Keratinocyte (primary cell): ENCODE measurements at regions not wholly inside any gene's neighbourhood (a gene's known extent, or its start where the extent isn't known, plus 50 kb on each side); places are given as distances from the start of the nearest gene placed in this dataset.

ENCODE experiments used
- DNase-seq: peaks from one replicate; pipeline ENCODE4 v3.0.0-alpha.2; 2011; ENCODE audit warnings: low read depth, missing footprints, low spot score
- FAIRE-seq: peaks from 2 replicates; lab custom pipeline; 2011; peaks lifted over from hg19 to GRCh38; lab: Jason Lieb, UNC
- H2AFZ ChIP-seq: 2 replicates; pipeline ENCODE4 v1.6.0; 2012; ENCODE audit warnings: low read length, control low read depth, inconsistent platforms; ENCODE audit not compliant: control insufficient read depth
- H3K27ac ChIP-seq: 2 replicates; pipeline ENCODE4 v1.5.1; 2011; ENCODE audit warnings: low read length; ENCODE audit not compliant: control insufficient read depth, insufficient read depth
- H3K27me3 ChIP-seq: 3 replicates; pipeline ENCODE4 v1.6.0; 2011; ENCODE audit warnings: low read length; ENCODE audit not compliant: control insufficient read depth, insufficient read depth; ENCODE audit errors: extremely low read depth
- H3K36me3 ChIP-seq, 2 experiments: 2 replicates in 1 of 2; 3 replicates in 1 of 2; pipeline ENCODE4 v1.5.1; 2011; ENCODE audit warnings: low read length in 2 of 2, mild to moderate bottlenecking in 1 of 2; ENCODE audit not compliant: control insufficient read depth in 2 of 2, insufficient read depth in 2 of 2; ENCODE audit errors: extremely low read depth in 1 of 2
- H3K4me1 ChIP-seq: 3 replicates; pipeline ENCODE4 v1.5.1; 2011; ENCODE audit warnings: low read length; ENCODE audit not compliant: control insufficient read depth, insufficient read depth; ENCODE audit errors: extremely low read depth
- H3K4me2 ChIP-seq: 3 replicates; pipeline ENCODE4 v1.6.0; 2011; ENCODE audit warnings: low read depth, low read length; ENCODE audit not compliant: control insufficient read depth, insufficient read depth; ENCODE audit errors: extremely low read depth
- H3K4me3 ChIP-seq, 3 experiments: fragments of 200-600 bp in 1 of 3; sonication (generic) in 1 of 3; 2 replicates in 2 of 3; 3 replicates in 1 of 3; pipeline ENCODE4 v1.5.1; 2011 to 2016; ENCODE audit warnings: low read length in 3 of 3, mild to moderate bottlenecking in 3 of 3, control low read depth in 2 of 3, inconsistent platforms in 1 of 3, low read depth in 1 of 3, mixed read lengths in 1 of 3, mixed run types in 1 of 3, moderate library complexity in 1 of 3; ENCODE audit not compliant: control insufficient read depth in 2 of 3, insufficient read depth in 2 of 3; ENCODE audit errors: extremely low read depth in 1 of 3
- H3K79me2 ChIP-seq: 2 replicates; pipeline ENCODE4 v1.6.0; 2012; ENCODE audit warnings: low read length; ENCODE audit not compliant: control insufficient read depth, insufficient read depth
- H3K9ac ChIP-seq: 3 replicates; pipeline ENCODE4 v1.6.0; 2011; ENCODE audit warnings: low read length; ENCODE audit not compliant: control insufficient read depth, insufficient read depth; ENCODE audit errors: extremely low read depth
- H3K9me1 ChIP-seq: 3 replicates; pipeline ENCODE4 v1.6.0; 2011; ENCODE audit warnings: low read length; ENCODE audit not compliant: control insufficient read depth, insufficient read depth; ENCODE audit errors: extremely low read depth
- H3K9me3 ChIP-seq: 2 replicates; pipeline ENCODE4 v1.5.1; 2012; ENCODE audit warnings: low read depth, low read length; ENCODE audit not compliant: control insufficient read depth
- H4K20me1 ChIP-seq: 3 replicates; pipeline ENCODE4 v1.6.0; 2011; ENCODE audit warnings: low read length; ENCODE audit not compliant: control insufficient read depth, insufficient read depth; ENCODE audit errors: extremely low read depth
- EZH2 ChIP-seq: IDR thresholded peaks from one replicate; pipeline ENCODE4 v1.6.1; 2012; ENCODE audit warnings: inconsistent platforms, mild to moderate bottlenecking, low read length, moderate library complexity
- dilution Hi-C: fragments of 300-500 bp; cut with MboI; formaldehyde crosslinking; loops from one replicate; pipeline ENCODE4 v1.7.0; 2020; ENCODE audit warnings: low sequenced_read_pairs; ENCODE audit not compliant: extremely low pct_ligation_motif_present
- TF ChIP-seq, protein P1 (sequence below), 3 experiments: IDR thresholded peaks in 1 of 3; conservative IDR thresholded peaks in 1 of 3; optimal IDR thresholded peaks in 1 of 3; 2 replicates in 2 of 3; 3 replicates in 1 of 3; pipeline versions ENCODE3 to v1.5.1; 2011; ENCODE audit warnings: low read length in 3 of 3, mild to moderate bottlenecking in 3 of 3, moderate library complexity in 2 of 3, control low read depth in 1 of 3, inconsistent platforms in 1 of 3; ENCODE audit not compliant: insufficient read depth in 2 of 3; ENCODE audit errors: extremely low read depth in 1 of 3

DNA sequence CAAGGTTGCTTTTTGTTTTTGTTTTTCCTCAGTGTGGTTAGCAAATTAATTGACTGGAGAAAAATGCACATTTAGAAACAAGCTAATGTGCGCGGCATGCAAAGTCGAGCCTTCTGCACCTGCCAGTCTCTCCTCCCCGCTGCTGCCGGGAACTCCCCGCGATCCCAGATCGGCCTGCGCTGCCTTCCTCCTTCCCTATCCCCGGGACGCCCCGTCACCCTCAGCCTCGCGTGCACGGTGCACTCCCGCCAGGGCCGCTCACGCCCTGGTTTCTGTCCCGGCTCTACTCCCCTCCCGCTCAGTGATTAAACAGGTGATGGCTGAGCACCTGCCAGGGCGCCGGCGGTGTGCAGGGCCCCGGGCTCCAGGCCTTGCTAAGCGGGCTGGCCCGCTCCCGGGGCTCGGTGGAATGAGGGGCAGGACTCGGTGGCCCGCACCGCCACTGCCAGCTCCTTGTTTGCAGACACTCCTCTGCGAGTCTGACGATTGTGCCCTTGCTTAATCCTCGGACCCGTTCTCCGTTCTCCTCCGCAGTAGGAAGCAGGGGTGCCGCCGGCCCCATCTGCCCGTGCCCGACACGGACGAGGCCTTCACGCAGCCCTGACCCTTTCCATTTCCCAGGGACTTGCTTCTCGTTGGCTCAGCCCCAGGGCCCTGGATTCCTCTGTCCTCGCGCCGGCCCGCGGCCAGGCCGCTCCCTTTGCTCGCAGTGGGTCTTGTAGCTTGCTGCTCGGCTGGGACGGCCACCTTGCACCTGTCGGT, 143.4 kb downstream of the TRIML1 start:
- Histone ChIP-seq H3K79me2 (no peaks in the 10 kb centered on the region), H3K9me3 (no peaks in the 10 kb centered on the region), H3K4me2 (no peak overlapping the region), H3K27ac (no peak overlapping the region), H3K4me1 (no peaks in the 10 kb centered on the region), H3K9me1 (no peaks in the 10 kb centered on the region), H3K36me3 (no peaks in the 10 kb centered on the region), H3K4me3 (no peak overlapping the region), H3K9ac (no peak overlapping the region), H2AFZ (no peak overlapping the region), H4K20me1 (no peaks in the 10 kb centered on the region), H3K27me3 (no peaks in the 10 kb centered on the region)
- FAIRE-seq, result no peak
- dilution Hi-C loops, result no loop called here
- TF ChIP-seq EZH2, result no peak
- TF ChIP-seq, protein P1, sequence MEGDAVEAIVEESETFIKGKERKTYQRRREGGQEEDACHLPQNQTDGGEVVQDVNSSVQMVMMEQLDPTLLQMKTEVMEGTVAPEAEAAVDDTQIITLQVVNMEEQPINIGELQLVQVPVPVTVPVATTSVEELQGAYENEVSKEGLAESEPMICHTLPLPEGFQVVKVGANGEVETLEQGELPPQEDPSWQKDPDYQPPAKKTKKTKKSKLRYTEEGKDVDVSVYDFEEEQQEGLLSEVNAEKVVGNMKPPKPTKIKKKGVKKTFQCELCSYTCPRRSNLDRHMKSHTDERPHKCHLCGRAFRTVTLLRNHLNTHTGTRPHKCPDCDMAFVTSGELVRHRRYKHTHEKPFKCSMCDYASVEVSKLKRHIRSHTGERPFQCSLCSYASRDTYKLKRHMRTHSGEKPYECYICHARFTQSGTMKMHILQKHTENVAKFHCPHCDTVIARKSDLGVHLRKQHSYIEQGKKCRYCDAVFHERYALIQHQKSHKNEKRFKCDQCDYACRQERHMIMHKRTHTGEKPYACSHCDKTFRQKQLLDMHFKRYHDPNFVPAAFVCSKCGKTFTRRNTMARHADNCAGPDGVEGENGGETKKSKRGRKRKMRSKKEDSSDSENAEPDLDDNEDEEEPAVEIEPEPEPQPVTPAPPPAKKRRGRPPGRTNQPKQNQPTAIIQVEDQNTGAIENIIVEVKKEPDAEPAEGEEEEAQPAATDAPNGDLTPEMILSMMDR (optimal IDR thresholded peaks at IDR 0.05 in 1 of 3, IDR thresholded peaks at IDR 0.05 in 1 of 3, conservative IDR thresholded peaks at IDR 0.05 in 1 of 3; ENCODE audit: extremely low read depth in 1 of 3, insufficient read depth in 2 of 3, low read length in 3 of 3), result no peak
- DNase-seq, result no peak

DNA sequence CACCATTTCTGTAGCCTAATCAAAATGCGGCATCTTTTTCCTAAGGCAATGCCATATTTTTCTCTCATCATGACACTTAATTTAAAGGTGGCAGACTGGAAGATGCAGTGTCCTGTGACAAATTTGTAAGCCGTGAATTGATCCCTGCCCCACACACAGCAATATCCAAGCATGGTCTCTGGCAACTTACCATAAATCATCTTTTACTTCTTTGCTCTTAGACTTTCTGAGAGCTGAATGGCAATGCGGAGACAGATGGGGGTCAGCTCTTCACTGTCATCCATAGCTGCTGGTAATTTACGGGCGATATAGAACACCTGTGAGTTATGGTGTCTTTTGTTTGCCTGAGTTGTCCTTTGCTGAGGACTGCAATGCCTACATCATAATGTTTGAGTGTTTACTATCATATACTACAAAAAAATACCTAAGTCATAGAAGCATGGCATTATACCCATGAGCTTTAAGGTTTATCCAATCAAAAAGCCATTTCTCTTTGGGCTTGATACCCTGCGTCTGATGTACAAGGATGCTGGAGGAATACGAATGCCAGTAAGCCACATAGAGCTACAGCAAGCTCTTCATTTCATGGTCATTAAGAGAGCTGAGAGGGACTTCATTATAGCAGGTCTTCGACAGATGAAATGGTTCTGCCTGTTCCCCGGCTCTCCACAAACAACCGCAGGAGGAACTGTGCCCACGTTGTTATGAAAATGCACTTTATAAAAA, 148.1 kb downstream of the TRIML1 start:
- dilution Hi-C loops, result no loop called here
- Histone ChIP-seq H3K4me3 (no peak overlapping the region), H3K36me3 (no peaks in the 10 kb centered on the region), H3K27me3 (no peaks in the 10 kb centered on the region), H3K4me1 (no peaks in the 10 kb centered on the region), H3K27ac (no peak overlapping the region), H3K9me1 (no peaks in the 10 kb centered on the region), H3K79me2 (no peaks in the 10 kb centered on the region), H3K9me3 (no peaks in the 10 kb centered on the region), H3K9ac (no peak overlapping the region), H2AFZ (no peak overlapping the region), H4K20me1 (no peaks in the 10 kb centered on the region), H3K4me2 (no peak overlapping the region)
- FAIRE-seq (no peak), DNase-seq (no peak)
- TF ChIP-seq, protein P1 (optimal IDR thresholded peaks at IDR 0.05 in 1 of 3, IDR thresholded peaks at IDR 0.05 in 1 of 3, conservative IDR thresholded peaks at IDR 0.05 in 1 of 3; ENCODE audit: extremely low read depth in 1 of 3, insufficient read depth in 2 of 3, low read length in 3 of 3), result no peak
- TF ChIP-seq EZH2, result no peak
